KMS-11 (cell line): ENCODE measurements at regions not wholly inside any gene's neighbourhood (a gene's known extent, or its start where the extent isn't known, plus 50 kb on each side); places are given as distances from the start of the nearest gene placed in this dataset.
"Not testable (repeated sequence)": the region's sequence is repeated elsewhere in the genome, so short reads cannot be mapped to it uniquely, and the experiment has no call there.

Experiments
- H2AFZ ChIP-seq: fragments of 200-600 bp; sonication (generic); 2 replicates; pipeline ENCODE4 v1.6.1; 2016; ENCODE audit warnings: antibody characterized with exemption, mixed run types, low read depth
- H3K27ac ChIP-seq: fragments of 200-600 bp; sonication (generic); 2 replicates; pipeline ENCODE4 v1.6.1; 2016; ENCODE audit warnings: mild to moderate bottlenecking, mixed run types
- H3K27me3 ChIP-seq: fragments of 200-600 bp; sonication (generic); 2 replicates; pipeline ENCODE4 v1.6.1; 2017; ENCODE audit warnings: mild to moderate bottlenecking, low read depth, mixed run types, moderate library complexity; ENCODE audit not compliant: insufficient read depth
- H3K36me3 ChIP-seq: fragments of 200-600 bp; sonication (generic); 2 replicates; pipeline ENCODE4 v1.6.1; 2017; ENCODE audit warnings: mild to moderate bottlenecking, mixed run types; ENCODE audit not compliant: insufficient read depth
- H3K4me1 ChIP-seq: fragments of 200-600 bp; sonication (generic); 2 replicates; pipeline ENCODE4 v1.6.1; 2016; ENCODE audit warnings: mild to moderate bottlenecking, low read depth, mixed run types; ENCODE audit not compliant: poor library complexity, severe bottlenecking
- H3K4me2 ChIP-seq: fragments of 200-600 bp; sonication (generic); 2 replicates; pipeline ENCODE4 v1.7.0; 2016; ENCODE audit warnings: mild to moderate bottlenecking, mixed run types
- H3K4me3 ChIP-seq: fragments of 200-600 bp; sonication (generic); IDR thresholded peaks from 2 replicates; pipeline ENCODE4 v1.6.1; 2017; ENCODE audit warnings: low read depth, low read length, mixed read lengths; ENCODE audit not compliant: insufficient read depth
- H3K79me2 ChIP-seq: fragments of 200-600 bp; sonication (generic); 2 replicates; pipeline ENCODE4 v1.6.1; 2016; ENCODE audit warnings: low read depth, mixed run types; ENCODE audit not compliant: insufficient read depth
- H3K9ac ChIP-seq: fragments of 200-600 bp; sonication (generic); 2 replicates; pipeline ENCODE4 v1.6.1; 2016; ENCODE audit warnings: mild to moderate bottlenecking, mixed run types
- H4K20me1 ChIP-seq: fragments of 200-600 bp; sonication (generic); 2 replicates; pipeline ENCODE4 v1.6.1; 2016; ENCODE audit warnings: mild to moderate bottlenecking, mixed run types; ENCODE audit not compliant: insufficient read depth
- CTCF ChIP-seq: fragments of 200-600 bp; sonication (generic); conservative IDR thresholded peaks from 2 replicates; pipeline ENCODE4 v1.6.1; 2017; ENCODE audit warnings: low read depth, mild to moderate bottlenecking, antibody characterized with exemption, low read length, moderate library complexity, mixed read lengths

- not testable (repeated sequence) for H4K20me1 ChIP-seq, H3K4me2 ChIP-seq, H3K27ac ChIP-seq, H3K36me3 ChIP-seq, H3K4me1 ChIP-seq, H3K9ac ChIP-seq, H2AFZ ChIP-seq, H3K27me3 ChIP-seq, H3K79me2 ChIP-seq, H3K4me3 ChIP-seq
Observed at GRCh38 chr17:62137734-62138624, 72.9 kb upstream of the MED13 start.

GRCh38 chr17:62137013-62137733 is 72.1 kb upstream of the MED13 start:
- not testable (repeated sequence) for H3K36me3 ChIP-seq, H3K4me3 ChIP-seq, H2AFZ ChIP-seq, H3K79me2 ChIP-seq, H3K4me1 ChIP-seq, H3K27ac ChIP-seq, H3K9ac ChIP-seq, H3K27me3 ChIP-seq, H3K4me2 ChIP-seq, H4K20me1 ChIP-seq

- H4K20me1 ChIP-seq, result no peaks in the 10 kb centered on the region
- no peaks in the 10 kb centered on the region for H3K79me2 ChIP-seq
- no peak overlapping the region for H3K27ac ChIP-seq
- H2AFZ ChIP-seq, result no peak overlapping the region
- no peak overlapping the region for H3K4me3 ChIP-seq
- H3K4me2 ChIP-seq, result no peak overlapping the region
- TF ChIP-seq CTCF, result no peak
- H3K9ac ChIP-seq, result no peak overlapping the region
- H3K27me3 ChIP-seq, result no peaks in the 10 kb centered on the region
- H3K4me1 ChIP-seq, result no peaks in the 10 kb centered on the region
- no peaks in the 10 kb centered on the region for H3K36me3 ChIP-seq
Observed at GRCh38 chr17:62135742-62136141, 70.7 kb upstream of the MED13 start.

- H3K79me2 ChIP-seq, H3K27ac ChIP-seq, H4K20me1 ChIP-seq, H3K9ac ChIP-seq, H3K27me3 ChIP-seq, H3K36me3 ChIP-seq, H2AFZ ChIP-seq, H3K4me1 ChIP-seq, H3K4me3 ChIP-seq, H3K4me2 ChIP-seq: not testable (repeated sequence)
Observed at GRCh38 chr17:62135096-62135495, 70.0 kb upstream of the MED13 start.

- Histone ChIP-seq H3K27me3 (no peaks in the 10 kb centered on the region), H3K79me2 (no peaks in the 10 kb centered on the region), H3K4me3 (no peak overlapping the region), H2AFZ (no peak overlapping the region), H3K4me2 (no peak overlapping the region), H4K20me1 (no peaks in the 10 kb centered on the region), H3K9ac (no peak overlapping the region), H3K27ac (no peak overlapping the region), H3K36me3 (no peaks in the 10 kb centered on the region), H3K4me1 (no peaks in the 10 kb centered on the region)
- TF ChIP-seq CTCF, result no peak
Observed at GRCh38 chr17:62134397-62134796, 69.3 kb upstream of the MED13 start.

- H2AFZ ChIP-seq, H3K79me2 ChIP-seq, H3K4me1 ChIP-seq, H3K9ac ChIP-seq, H3K4me3 ChIP-seq, H3K4me2 ChIP-seq, H3K36me3 ChIP-seq, H3K27me3 ChIP-seq, H3K27ac ChIP-seq, H4K20me1 ChIP-seq: not testable (repeated sequence)
Observed at GRCh38 chr17:62131271-62131670, 66.2 kb upstream of the MED13 start.
